ENCODE measurements at regions not wholly inside any gene's neighbourhood (a gene's known extent, or its start where the extent isn't known, plus 50 kb on each side); places are given as distances from the start of the nearest gene placed in this dataset.
"Not testable (repeated sequence)": the region's sequence is repeated elsewhere in the genome, so short reads cannot be mapped to it uniquely, and the experiment has no call there.

DNA sequence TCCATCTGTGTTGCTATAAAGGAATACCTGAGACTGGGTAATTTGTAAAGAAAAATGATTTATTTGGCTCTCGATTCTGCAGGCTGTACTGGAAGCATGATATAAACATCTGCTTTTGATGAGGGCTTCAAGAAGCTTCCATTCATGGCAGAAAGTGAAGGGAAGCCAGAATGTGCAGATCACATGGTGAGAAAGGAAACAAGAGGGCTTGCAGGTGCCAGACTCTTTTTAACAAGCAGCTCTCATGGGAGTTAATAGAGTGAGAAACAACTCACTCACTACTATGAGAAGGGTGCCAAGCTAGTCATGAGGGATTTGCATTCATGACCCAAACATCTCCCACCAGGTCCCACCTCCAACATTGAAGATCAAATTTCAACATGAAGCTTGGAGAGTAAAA, 247.2 kb downstream of the ZIC4 start:
- no peak for TF ChIP-seq FOXP2 (optimal IDR thresholded peaks at IDR 0.05; ENCODE audit: control extremely low read depth, extremely low read length, insufficient read depth)
- no peak for TF ChIP-seq EZH2 (IDR thresholded peaks at IDR 0.05)
- TF ChIP-seq POLR2AphosphoS5 (IDR thresholded peaks at IDR 0.05; ENCODE audit: borderline replicate concordance, low read depth, low read length), result no peak
- no peak for DNase-seq (ENCODE audit: low read depth, low spot score)

DNA sequence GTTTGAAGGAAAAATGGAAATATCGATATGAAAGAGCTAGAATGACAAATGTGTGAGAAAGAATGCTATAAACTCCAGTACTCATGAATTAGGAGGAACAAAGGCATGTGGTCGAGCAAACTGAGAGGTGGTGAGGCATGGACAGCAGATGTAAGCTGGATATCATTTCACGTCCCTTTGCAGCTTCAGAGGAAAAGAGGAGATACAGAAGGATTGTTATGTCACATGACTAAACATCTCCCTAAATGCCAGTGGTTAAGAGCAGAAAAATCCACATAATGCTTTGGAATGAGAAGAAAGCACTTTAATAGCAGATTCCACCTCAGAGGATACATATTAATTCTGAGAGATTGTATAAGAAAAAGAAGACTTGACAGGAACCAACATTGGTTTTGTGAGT, 248.7 kb downstream of the ZIC4 start:
- no peak overlapping the region for H3K9ac ChIP-seq (ENCODE audit: insufficient read length)

More for the DNA sequence above, 247.2 kb downstream of the ZIC4 start:
- no peaks in the 10 kb centered on the region for H3K9me3 ChIP-seq (ENCODE audit: low read depth, low read length)
- H3K4me3 ChIP-seq, result no peak overlapping the region
- H3K27ac ChIP-seq, result no peak overlapping the region
- H3K36me3 ChIP-seq (ENCODE audit: insufficient read depth, low read length), result no peaks in the 10 kb centered on the region
- no peak overlapping the region for H3K9ac ChIP-seq (ENCODE audit: insufficient read length)

DNA sequence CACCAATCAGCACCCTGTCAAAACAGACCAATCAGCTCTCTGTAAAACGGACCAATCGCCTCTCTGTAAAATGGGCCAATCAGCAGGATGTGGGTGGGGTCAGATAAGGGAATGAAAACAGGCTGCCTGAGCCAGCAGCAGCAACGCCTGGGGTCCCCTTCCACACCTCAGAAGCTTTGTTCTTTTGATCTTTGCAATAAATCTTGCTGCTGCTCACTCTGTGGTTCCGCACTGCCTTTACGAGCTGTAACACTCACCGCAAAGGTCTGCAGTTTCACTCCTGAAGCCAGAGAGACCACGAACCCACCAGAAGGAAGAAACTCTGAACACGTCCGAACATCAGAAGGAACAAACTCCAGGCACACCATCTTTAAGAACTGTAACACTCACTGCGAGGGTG, 251.4 kb downstream of the ZIC4 start:
- H3K36me3 ChIP-seq (ENCODE audit: insufficient read depth, low read length); H3K9me3 ChIP-seq (ENCODE audit: low read depth, low read length); H3K27ac ChIP-seq; H3K4me3 ChIP-seq; H3K9ac ChIP-seq (ENCODE audit: insufficient read length); DNase-seq (ENCODE audit: low read depth, low spot score): not testable (repeated sequence)

More for the DNA sequence above, 248.7 kb downstream of the ZIC4 start:
- no peak for DNase-seq (ENCODE audit: low read depth, low spot score)
- H3K4me3 ChIP-seq, result no peak overlapping the region
- no peaks in the 10 kb centered on the region for H3K9me3 ChIP-seq (ENCODE audit: low read depth, low read length)
- H3K27ac ChIP-seq, result no peak overlapping the region
- TF ChIP-seq POLR2AphosphoS5 (IDR thresholded peaks at IDR 0.05; ENCODE audit: borderline replicate concordance, low read depth, low read length), result no peak
- no peak for TF ChIP-seq FOXP2 (optimal IDR thresholded peaks at IDR 0.05; ENCODE audit: control extremely low read depth, extremely low read length, insufficient read depth)
- no peak for TF ChIP-seq EZH2 (IDR thresholded peaks at IDR 0.05)
- no peaks in the 10 kb centered on the region for H3K36me3 ChIP-seq (ENCODE audit: insufficient read depth, low read length)

DNA sequence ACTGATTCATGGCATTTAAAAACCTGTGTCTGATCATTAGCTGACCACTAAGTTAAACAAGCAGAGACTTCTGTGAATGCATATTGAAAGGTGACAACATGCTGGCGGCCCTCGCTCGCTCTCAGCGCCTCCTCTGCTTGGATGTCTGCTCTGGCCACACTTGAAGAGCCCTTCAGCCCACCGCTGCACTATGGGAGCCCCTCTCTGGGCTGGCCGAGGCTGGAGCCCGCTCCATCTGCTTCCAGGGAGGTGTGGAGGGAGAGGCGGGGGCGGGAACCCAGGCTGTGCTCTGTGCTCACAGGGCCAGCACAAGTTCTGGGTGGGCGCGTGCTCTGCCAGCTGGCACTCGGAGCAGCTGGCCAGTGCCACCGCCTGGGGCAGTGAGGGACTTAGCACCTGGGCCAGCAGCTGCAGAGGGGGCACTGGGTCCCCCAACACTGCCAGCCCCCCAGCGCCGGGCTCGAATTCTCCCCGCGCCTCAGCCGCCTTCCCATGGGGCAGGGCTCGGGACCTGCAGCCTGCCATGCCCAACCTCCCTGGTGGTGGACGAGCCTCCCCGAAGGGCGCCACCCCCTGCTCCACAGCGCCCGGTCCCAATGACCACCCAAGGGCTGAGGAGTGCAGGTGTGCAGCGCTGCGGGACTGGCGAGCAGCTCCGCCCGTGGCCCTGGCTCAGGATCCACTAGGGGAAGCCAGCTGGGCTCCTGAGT, 252.4 kb downstream of the ZIC4 start:
- TF ChIP-seq FOXP2 (optimal IDR thresholded peaks at IDR 0.05; ENCODE audit: control extremely low read depth, extremely low read length, insufficient read depth), result no peak
- TF ChIP-seq EZH2 (IDR thresholded peaks at IDR 0.05), result no peak
- no peak for TF ChIP-seq POLR2AphosphoS5 (IDR thresholded peaks at IDR 0.05; ENCODE audit: borderline replicate concordance, low read depth, low read length)
- H3K36me3 ChIP-seq (ENCODE audit: insufficient read depth, low read length), result no peaks in the 10 kb centered on the region
- H3K9ac ChIP-seq (ENCODE audit: insufficient read length), result no peak overlapping the region
- no peaks in the 10 kb centered on the region for H3K9me3 ChIP-seq (ENCODE audit: low read depth, low read length)
- H3K4me3 ChIP-seq, result no peak overlapping the region
- DNase-seq (ENCODE audit: low read depth, low spot score), result no peak
- no peak overlapping the region for H3K27ac ChIP-seq

DNA sequence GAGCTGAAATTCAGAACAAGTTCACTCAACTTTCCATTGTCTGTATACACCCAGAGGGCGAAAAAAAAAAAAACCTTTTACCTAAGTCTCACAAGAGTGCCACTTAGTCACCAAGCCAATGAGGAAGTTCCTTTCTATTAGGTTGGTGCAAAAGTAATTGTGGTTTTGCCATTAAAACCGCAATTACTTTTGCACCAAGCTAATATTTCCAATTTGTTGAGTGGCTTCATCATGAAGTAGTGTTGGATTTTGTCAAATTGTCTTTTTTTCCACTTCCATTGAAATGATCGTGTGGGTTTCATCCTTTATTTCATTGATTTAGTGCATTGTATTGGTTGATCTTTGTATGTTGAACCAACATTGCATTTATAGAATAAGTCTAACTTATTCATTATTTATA, 253.9 kb downstream of the ZIC4 start:
- H3K27ac ChIP-seq, result no peak overlapping the region
- no peak for DNase-seq (ENCODE audit: low read depth, low spot score)
- TF ChIP-seq FOXP2 (optimal IDR thresholded peaks at IDR 0.05; ENCODE audit: control extremely low read depth, extremely low read length, insufficient read depth) (no peak), EZH2 (IDR thresholded peaks at IDR 0.05) (no peak), POLR2AphosphoS5 (IDR thresholded peaks at IDR 0.05; ENCODE audit: borderline replicate concordance, low read depth, low read length) (no peak)
- H3K9ac ChIP-seq (ENCODE audit: insufficient read length), result no peak overlapping the region
- no peaks in the 10 kb centered on the region for H3K36me3 ChIP-seq (ENCODE audit: insufficient read depth, low read length)
- H3K4me3 ChIP-seq, result no peak overlapping the region
- no peaks in the 10 kb centered on the region for H3K9me3 ChIP-seq (ENCODE audit: low read depth, low read length)

DNA sequence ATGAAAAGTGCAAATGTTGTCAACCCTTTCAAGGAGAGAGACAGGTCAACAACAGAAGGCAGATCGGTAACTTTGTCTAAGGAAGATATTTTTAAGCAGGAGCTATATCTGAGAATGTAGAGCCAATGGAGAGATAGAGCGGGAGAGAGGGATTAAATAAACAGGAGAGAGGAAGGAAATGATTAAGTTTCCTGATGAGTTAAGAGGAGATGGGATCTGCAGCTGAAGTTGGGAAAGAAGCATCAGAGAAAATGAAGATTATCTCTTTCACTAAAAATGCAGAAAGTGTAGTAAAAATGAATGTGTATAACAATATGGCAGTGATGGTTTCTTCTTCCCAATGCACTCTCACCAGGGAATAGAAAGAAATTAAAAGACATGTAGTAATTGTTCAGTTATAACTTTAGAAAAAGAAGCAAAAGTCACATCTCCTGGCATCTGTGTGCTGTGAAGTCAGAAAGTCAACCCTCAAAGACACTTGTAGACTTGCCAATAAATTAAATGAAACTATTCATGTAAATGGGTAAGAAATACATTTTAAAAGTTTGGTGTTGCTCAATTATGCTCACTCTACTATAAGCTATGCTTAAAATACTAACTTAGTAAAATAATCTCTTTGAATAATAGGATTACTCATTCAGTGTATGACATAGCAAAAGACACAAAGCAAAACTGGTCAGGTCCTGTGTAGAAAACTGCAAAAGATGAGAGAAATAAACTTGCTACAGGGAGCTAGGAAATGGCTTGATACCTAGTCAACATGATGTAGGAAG, 264.6 kb downstream of the ZIC4 start:
- no peaks in the 10 kb centered on the region for H3K36me3 ChIP-seq (ENCODE audit: insufficient read depth, low read length)
- TF ChIP-seq EZH2 (IDR thresholded peaks at IDR 0.05), result no peak
- no peak for TF ChIP-seq POLR2AphosphoS5 (IDR thresholded peaks at IDR 0.05; ENCODE audit: borderline replicate concordance, low read depth, low read length)
- TF ChIP-seq FOXP2 (optimal IDR thresholded peaks at IDR 0.05; ENCODE audit: control extremely low read depth, extremely low read length, insufficient read depth), result no peak
- H3K27ac ChIP-seq, result no peak overlapping the region
- DNase-seq (ENCODE audit: low read depth, low spot score), result no peak
- H3K9ac ChIP-seq (ENCODE audit: insufficient read length), result no peak overlapping the region
- no peaks in the 10 kb centered on the region for H3K9me3 ChIP-seq (ENCODE audit: low read depth, low read length)
- no peak overlapping the region for H3K4me3 ChIP-seq

DNA sequence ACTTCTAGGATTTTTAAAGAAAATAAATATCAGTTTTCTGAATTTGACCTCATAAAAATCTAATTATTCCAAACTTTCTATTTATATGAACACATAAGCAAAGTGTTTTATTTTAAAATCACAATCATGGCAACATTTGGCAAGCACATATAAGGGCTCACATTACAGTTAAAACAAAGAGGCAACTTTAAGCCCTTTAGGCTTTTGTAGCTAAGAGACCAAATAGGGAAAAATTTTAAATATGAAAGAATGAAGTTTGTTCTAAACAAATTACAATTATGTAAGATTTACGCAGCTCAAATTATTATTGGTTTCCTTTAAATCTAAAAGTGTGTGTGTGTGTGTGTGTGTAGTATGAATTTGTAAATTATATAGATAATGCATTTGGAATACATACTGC, 267.0 kb downstream of the ZIC4 start:
- Histone ChIP-seq H3K27ac (no peak overlapping the region), H3K36me3 (ENCODE audit: insufficient read depth, low read length) (no peaks in the 10 kb centered on the region), H3K9me3 (ENCODE audit: low read depth, low read length) (no peaks in the 10 kb centered on the region), H3K9ac (ENCODE audit: insufficient read length) (no peak overlapping the region), H3K4me3 (no peak overlapping the region)
- DNase-seq (ENCODE audit: low read depth, low spot score), result no peak
- TF ChIP-seq EZH2 (IDR thresholded peaks at IDR 0.05) (no peak), POLR2AphosphoS5 (IDR thresholded peaks at IDR 0.05; ENCODE audit: borderline replicate concordance, low read depth, low read length) (no peak), FOXP2 (optimal IDR thresholded peaks at IDR 0.05; ENCODE audit: control extremely low read depth, extremely low read length, insufficient read depth) (no peak)

DNA sequence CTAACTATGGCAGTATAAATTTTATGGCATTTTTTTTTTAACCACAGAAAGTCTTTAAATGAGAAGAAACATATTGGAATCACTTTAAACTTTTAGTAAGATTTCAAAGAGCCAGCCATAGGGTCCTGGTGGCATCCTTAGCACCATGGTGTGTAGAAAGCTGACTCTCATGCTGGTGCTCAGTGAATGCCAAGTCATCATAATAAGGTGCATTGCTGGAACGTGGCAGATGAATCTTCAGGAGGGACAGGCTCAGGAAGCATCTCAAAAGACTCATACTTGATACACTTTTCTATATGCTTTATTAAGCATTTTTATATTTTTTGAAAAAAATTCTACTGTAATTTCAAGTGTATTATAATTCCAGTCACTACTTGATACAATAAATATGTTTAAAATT, 274.2 kb downstream of the ZIC4 start:
- no peak overlapping the region for H3K27ac ChIP-seq
- no peak overlapping the region for H3K9ac ChIP-seq (ENCODE audit: insufficient read length)
- H3K4me3 ChIP-seq, result no peak overlapping the region
- DNase-seq (ENCODE audit: low read depth, low spot score), result no peak
- TF ChIP-seq FOXP2 (optimal IDR thresholded peaks at IDR 0.05; ENCODE audit: control extremely low read depth, extremely low read length, insufficient read depth) (no peak), POLR2AphosphoS5 (IDR thresholded peaks at IDR 0.05; ENCODE audit: borderline replicate concordance, low read depth, low read length) (no peak), EZH2 (IDR thresholded peaks at IDR 0.05) (no peak)
- no peaks in the 10 kb centered on the region for H3K36me3 ChIP-seq (ENCODE audit: insufficient read depth, low read length)
- H3K9me3 ChIP-seq (ENCODE audit: low read depth, low read length), result no peaks in the 10 kb centered on the region
